Keratinocyte (primary cell): ENCODE measurements at regions not wholly inside any gene's neighbourhood (a gene's known extent, or its start where the extent isn't known, plus 50 kb on each side); places are given as distances from the start of the nearest gene placed in this dataset.

ENCODE experiments used
- CTCF ChIP-seq, 3 experiments: IDR thresholded peaks in 1 of 3; conservative IDR thresholded peaks in 1 of 3; optimal IDR thresholded peaks in 1 of 3; 2 replicates in 2 of 3; 3 replicates in 1 of 3; pipeline versions ENCODE3 to v1.5.1; 2011; ENCODE audit warnings: low read length in 3 of 3, mild to moderate bottlenecking in 3 of 3, moderate library complexity in 2 of 3, control low read depth in 1 of 3, inconsistent platforms in 1 of 3; ENCODE audit not compliant: insufficient read depth in 2 of 3; ENCODE audit errors: extremely low read depth in 1 of 3
- EZH2 ChIP-seq: IDR thresholded peaks from one replicate; pipeline ENCODE4 v1.6.1; 2012; ENCODE audit warnings: inconsistent platforms, mild to moderate bottlenecking, low read length, moderate library complexity

GRCh38 chr13:34701919-34702318 lies 240.2 kb upstream of the NBEA start:
- TF ChIP-seq CTCF (optimal IDR thresholded peaks at IDR 0.05 in 1 of 3, IDR thresholded peaks at IDR 0.05 in 1 of 3, conservative IDR thresholded peaks at IDR 0.05 in 1 of 3; ENCODE audit: extremely low read depth in 1 of 3, insufficient read depth in 2 of 3, low read length in 3 of 3) (no peak), EZH2 (no peak)
